IPS DF 19.7 (cell line): ENCODE measurements at regions not wholly inside any gene's neighbourhood (a gene's known extent, or its start where the extent isn't known, plus 50 kb on each side); places are given as distances from the start of the nearest gene placed in this dataset.

Source experiments
- DNase-seq: peaks from one replicate; pipeline ENCODE4 v3.0.0-alpha.2; 2013; ENCODE audit warnings: low read depth, low spot score

GRCh38 chr6:54440549-54440948 lies 132.3 kb downstream of the TINAG start:
- no peak for DNase-seq

GRCh38 chr6:54441020-54441419 lies 132.8 kb downstream of the TINAG start:
- no peak for DNase-seq

GRCh38 chr6:54441687-54442248 lies 133.5 kb downstream of the TINAG start:
- no peak for DNase-seq

GRCh38 chr6:54445207-54445606 lies 137.0 kb downstream of the TINAG start:
- no peak for DNase-seq

GRCh38 chr6:54448617-54449016 lies 140.4 kb downstream of the TINAG start:
- DNase-seq: no peak

GRCh38 chr6:54451516-54451915 lies 143.3 kb downstream of the TINAG start:
- no peak for DNase-seq

- no peak for DNase-seq
Measured at GRCh38 chr6:54463354-54464024, 155.2 kb downstream of the TINAG start.

GRCh38 chr6:54465649-54466300 lies 157.5 kb downstream of the TINAG start:
- DNase-seq: no peak

- no peak for DNase-seq
Measured at GRCh38 chr6:54467384-54467783, 159.1 kb downstream of the TINAG start.

GRCh38 chr6:54473328-54473727 lies 165.1 kb downstream of the TINAG start:
- no peak for DNase-seq

- no peak for DNase-seq
Measured at GRCh38 chr6:54474898-54475297, 166.7 kb downstream of the TINAG start.

GRCh38 chr6:54481091-54481490 lies 172.8 kb downstream of the TINAG start:
- DNase-seq: no peak

- no peak for DNase-seq
Measured at GRCh38 chr6:54491431-54491830, 183.2 kb downstream of the TINAG start.

- no peak for DNase-seq
Measured at GRCh38 chr6:54493138-54493537, 184.9 kb downstream of the TINAG start.

GRCh38 chr6:54503144-54503543 lies 194.9 kb downstream of the TINAG start:
- DNase-seq: no peak

- DNase-seq: no peak
Measured at GRCh38 chr6:54515013-54515412, 206.8 kb downstream of the TINAG start.

- DNase-seq: no peak
Measured at GRCh38 chr6:54515713-54516112, 207.5 kb downstream of the TINAG start.

GRCh38 chr6:54516321-54516720 lies 208.1 kb downstream of the TINAG start:
- DNase-seq: no peak

- DNase-seq: no peak
Measured at GRCh38 chr6:54519161-54519560, 210.9 kb downstream of the TINAG start.

GRCh38 chr6:54525731-54526130 lies 217.5 kb downstream of the TINAG start:
- DNase-seq: no peak

GRCh38 chr6:54533567-54533966 lies 225.3 kb downstream of the TINAG start:
- no peak for DNase-seq

- no peak for DNase-seq
Measured at GRCh38 chr6:54535568-54535967, 227.3 kb downstream of the TINAG start.

GRCh38 chr6:54541541-54541940 lies 233.3 kb downstream of the TINAG start:
- no peak for DNase-seq
